ENCODE measurements at regions not wholly inside any gene's neighbourhood (a gene's known extent, or its start where the extent isn't known, plus 50 kb on each side); places are given as distances from the start of the nearest gene placed in this dataset.

- Histone ChIP-seq H3K4me2 (ENCODE audit: control insufficient read depth, insufficient read depth) (no peak overlapping the region), H3K4me1 (ENCODE audit: control insufficient read depth, insufficient read depth, low read length) (no peaks in the 10 kb centered on the region), H3K4me3 (no peak overlapping the region), H3K36me3 (ENCODE audit: control insufficient read depth in 2 of 2, insufficient read depth in 2 of 2, low read length in 1 of 2) (no peaks in the 10 kb centered on the region), H3K9ac (ENCODE audit: control insufficient read depth, insufficient read depth, low read length) (no peak overlapping the region), H2AFZ (ENCODE audit: control insufficient read depth, low read depth, low read length) (no peak overlapping the region), H3K9me3 (replicated peaks; ENCODE audit: control insufficient read depth, insufficient read depth, low read length) (no peaks in the 10 kb centered on the region), H3K27me3 (replicated peaks in 1 of 2; ENCODE audit: control insufficient read depth in 2 of 2, insufficient read depth in 2 of 2, low read length in 1 of 2) (peaks cover 0 to 2% of the 10 kb centered on the region in 2 experiments; a peak in 3 of 4 replicates), H3K79me2 (ENCODE audit: control insufficient read depth, insufficient read depth, low read length) (no peaks in the 10 kb centered on the region), H3K27ac (ENCODE audit: control insufficient read depth, insufficient read depth) (no peak overlapping the region), H4K20me1 (ENCODE audit: control insufficient read depth, insufficient read depth) (no peaks in the 10 kb centered on the region)
- FAIRE-seq (no peak), ATAC-seq (no peak), DNase-seq (ENCODE audit: low read depth, low spot score) (no peak)
- no TSS peak for BruUV-seq (replicated peaks)
- ChIA-PET POLR2A (no interaction called here), RAD21 (ENCODE audit: unreplicated experiment) (no interaction called here), SMC1A (ENCODE audit: uncharacterized antibody, unreplicated experiment) (no interaction called here), CTCF (no interaction called here)
- in situ Hi-C loops (cut with MboI) (no loop called here), intact Hi-C loops (cut with micrococcal nuclease; ENCODE audit: unreplicated experiment) (no loop called here)
- 38% methylated on average over 4 of the region's 4 CpGs for WGBS (ENCODE audit: insufficient coverage, insufficient replicate concordance, low lambda C conversion rate, missing lambda C conversion rate)
- TF ChIP-seq NFYA (IDR thresholded peaks at IDR 0.05; ENCODE audit: borderline replicate concordance, low read depth, low read length) (no peak), NR2C1 (IDR thresholded peaks at IDR 0.05) (no peak), MLLT1 (IDR thresholded peaks at IDR 0.05) (no peak)
Measured at GRCh38 chr5:174191076-174191475, 145.6 kb downstream of the NSG2 start.

- ChIA-PET POLR2A (no interaction called here), RAD21 (ENCODE audit: unreplicated experiment) (no interaction called here), SMC1A (ENCODE audit: uncharacterized antibody, unreplicated experiment) (no interaction called here), CTCF (interaction anchor here (1.2 kb wide), 1 partner anchor 120 kb away, joined by 4 read pairs; no protein-coding TSS in a partner anchor)
- H3K27ac ChIP-seq (ENCODE audit: control insufficient read depth, insufficient read depth), result no peak overlapping the region
- H3K9me3 ChIP-seq (replicated peaks; ENCODE audit: control insufficient read depth, insufficient read depth, low read length), result no peaks in the 10 kb centered on the region
- H3K27me3 ChIP-seq (replicated peaks in 1 of 2; ENCODE audit: control insufficient read depth in 2 of 2, insufficient read depth in 2 of 2, low read length in 1 of 2), result peaks cover 0 to 2% of the 10 kb centered on the region in 2 experiments; a peak in 3 of 4 replicates
- H3K4me3 ChIP-seq, result no peak overlapping the region
- in situ Hi-C loops (cut with MboI), result no loop called here
- DNase-seq (ENCODE audit: low read depth, low spot score), result no peak
- H3K9ac ChIP-seq (ENCODE audit: control insufficient read depth, insufficient read depth, low read length), result no peak overlapping the region
- intact Hi-C loops (cut with micrococcal nuclease; ENCODE audit: unreplicated experiment), result no loop called here
- H2AFZ ChIP-seq (ENCODE audit: control insufficient read depth, low read depth, low read length), result no peak overlapping the region
- no peak for FAIRE-seq
- H3K79me2 ChIP-seq (ENCODE audit: control insufficient read depth, insufficient read depth, low read length), result no peaks in the 10 kb centered on the region
- ATAC-seq, result no peak
- no peaks in the 10 kb centered on the region for H3K36me3 ChIP-seq (ENCODE audit: control insufficient read depth in 2 of 2, insufficient read depth in 2 of 2, low read length in 1 of 2)
- BruUV-seq (replicated peaks), result no TSS peak
- no peaks in the 10 kb centered on the region for H3K4me1 ChIP-seq (ENCODE audit: control insufficient read depth, insufficient read depth, low read length)
- H4K20me1 ChIP-seq (ENCODE audit: control insufficient read depth, insufficient read depth), result no peaks in the 10 kb centered on the region
- no peak overlapping the region for H3K4me2 ChIP-seq (ENCODE audit: control insufficient read depth, insufficient read depth)
- 22% methylated on average over 10 of the region's 10 CpGs for WGBS (ENCODE audit: insufficient coverage, insufficient replicate concordance, low lambda C conversion rate, missing lambda C conversion rate)
- TF ChIP-seq EP300 (IDR thresholded peaks at IDR 0.05; ENCODE audit: borderline replicate concordance in 1 of 2, control insufficient read depth in 1 of 2, low read depth in 2 of 2, low read length in 2 of 2), result no peak
- TF ChIP-seq PBX3 (IDR thresholded peaks at IDR 0.05; ENCODE audit: insufficient replicate concordance, low read depth, low read length), result no peak
- TF ChIP-seq SREBF1 (IDR thresholded peaks at IDR 0.05; ENCODE audit: low read length), result no peak
- no peak for TF ChIP-seq ZBTB11 (CRISPR knock-in tag; IDR thresholded peaks at IDR 0.05)
- no peak for TF ChIP-seq ZNF217 (IDR thresholded peaks at IDR 0.05)
- no peak for TF ChIP-seq SPI1 (IDR thresholded peaks at IDR 0.05; ENCODE audit: borderline replicate concordance, insufficient read depth, low read depth, low read length)
- no peak for TF ChIP-seq RUNX3 (IDR thresholded peaks at IDR 0.05; ENCODE audit: low read length)
Measured at GRCh38 chr5:174191850-174192655, 146.5 kb downstream of the NSG2 start.

Measured in GM12878 (cell line).